GM19397 (cell line): ENCODE measurements at regions not wholly inside any gene's neighbourhood (a gene's known extent, or its start where the extent isn't known, plus 50 kb on each side); places are given as distances from the start of the nearest gene placed in this dataset.
"Not testable (repeated sequence)": the region's sequence is repeated elsewhere in the genome, so short reads cannot be mapped to it uniquely, and the experiment has no call there.

Source experiments
- ATAC-seq: cut with Tn5 transposase; IDR thresholded peaks from one replicate; pipeline ENCODE4 v1.9.1; 2021; ENCODE audit warnings: mild to moderate bottlenecking, moderate library complexity; ENCODE audit not compliant: unreplicated experiment

GRCh38 chr5:60141119-60141518 is 247.6 kb upstream of the PDE4D start:
- no peak for ATAC-seq

- ATAC-seq = no peak
Measured at GRCh38 chr5:60136841-60137240, 243.3 kb upstream of the PDE4D start.

DNA sequence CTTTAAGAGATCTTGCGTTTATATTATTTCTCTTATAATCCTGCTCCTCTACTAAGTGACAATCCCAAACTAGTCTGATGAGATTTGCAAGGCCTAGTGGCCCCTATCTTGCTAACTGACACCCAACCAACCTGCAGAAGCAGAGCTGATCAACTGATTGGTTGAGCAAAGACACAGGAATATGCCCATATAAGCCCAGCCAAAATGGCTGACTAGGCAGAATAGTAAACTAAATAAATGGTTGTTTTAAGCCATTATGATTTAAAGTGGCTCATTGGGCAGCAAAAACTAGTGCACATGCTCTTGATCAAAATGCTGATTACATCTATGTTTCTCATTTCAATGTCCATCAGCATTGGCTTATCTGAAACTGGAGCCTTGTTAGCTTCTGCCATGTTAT is 238.0 kb upstream of the PDE4D start:
- ATAC-seq = no peak

- no peak for ATAC-seq
Measured at GRCh38 chr5:60125636-60126035, 232.1 kb upstream of the PDE4D start.

DNA sequence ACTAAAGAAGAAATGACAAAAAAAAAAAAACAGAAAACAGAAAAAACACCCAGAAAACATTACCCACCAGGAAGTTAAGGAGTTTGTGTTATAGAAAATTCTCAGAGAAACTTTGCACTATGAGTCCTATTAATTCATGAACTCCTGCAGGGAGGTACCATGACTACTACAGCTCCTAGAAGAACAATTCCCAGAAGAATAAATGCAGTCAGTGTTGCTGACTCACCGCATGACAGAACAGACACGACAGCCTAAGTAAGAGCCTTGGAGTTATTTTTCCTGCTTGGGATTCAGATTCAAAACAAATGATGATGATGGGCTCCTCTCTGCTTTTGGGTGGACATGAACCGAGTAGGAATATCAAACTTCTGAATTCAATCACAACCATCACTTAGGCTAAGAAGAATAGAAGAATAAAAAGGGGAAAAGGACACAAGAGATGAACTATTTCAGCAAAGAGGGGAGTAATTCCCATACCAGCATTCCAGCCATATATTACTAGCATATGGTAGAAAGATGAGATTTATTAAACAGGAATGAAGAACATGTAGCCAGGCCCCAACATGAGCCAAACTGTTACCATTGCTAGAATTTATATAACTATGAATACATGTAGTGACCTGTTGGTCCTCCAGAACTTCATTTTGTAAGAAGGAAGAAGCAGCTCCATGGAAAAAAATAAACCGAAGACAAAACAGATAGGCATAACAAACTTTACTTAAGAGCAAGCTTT is 209.6 kb upstream of the PDE4D start:
- no peak for ATAC-seq

GRCh38 chr5:60101573-60101972 is 208.0 kb upstream of the PDE4D start:
- ATAC-seq = no peak

DNA sequence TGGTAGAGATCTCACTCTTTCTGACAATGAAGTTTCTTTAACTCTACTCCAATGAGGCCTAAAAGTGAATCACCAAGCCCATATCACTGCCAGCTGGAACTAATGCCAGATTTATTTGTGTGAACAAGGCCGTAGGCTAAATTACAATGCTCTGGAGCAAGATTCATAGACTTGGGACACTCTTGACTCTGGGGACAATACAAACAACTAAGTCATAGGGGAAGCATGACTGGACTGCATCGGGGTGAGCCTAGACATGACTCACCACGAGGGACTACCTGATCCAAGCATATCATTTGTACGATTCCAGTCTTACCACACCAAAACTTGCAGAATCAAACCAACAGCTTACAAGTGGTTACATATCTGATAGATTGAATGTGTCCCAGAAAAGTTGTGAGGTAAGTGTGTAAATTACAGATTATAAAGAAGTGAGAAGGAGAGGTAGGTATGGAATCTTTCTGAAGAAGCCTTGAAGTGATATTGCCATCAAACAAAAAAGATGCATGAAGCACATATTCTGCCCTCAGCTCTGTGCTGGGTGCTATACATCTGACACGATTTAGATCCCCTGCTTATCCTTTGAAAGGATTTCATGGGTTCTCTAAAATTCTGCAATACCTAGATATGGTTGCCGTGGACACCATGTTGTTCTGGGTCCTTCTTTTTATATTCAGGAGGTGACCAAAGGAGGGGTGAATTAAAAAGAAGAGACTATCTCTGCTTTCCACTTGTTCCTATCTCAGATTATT is 199.3 kb upstream of the PDE4D start:
- no peak for ATAC-seq

GRCh38 chr5:60086583-60086982 is 193.1 kb upstream of the PDE4D start:
- no peak for ATAC-seq

- no peak for ATAC-seq
Measured at GRCh38 chr5:60084226-60084625, 190.7 kb upstream of the PDE4D start.

- no peak for ATAC-seq
Measured at GRCh38 chr5:60077292-60077691, 183.8 kb upstream of the PDE4D start.

DNA sequence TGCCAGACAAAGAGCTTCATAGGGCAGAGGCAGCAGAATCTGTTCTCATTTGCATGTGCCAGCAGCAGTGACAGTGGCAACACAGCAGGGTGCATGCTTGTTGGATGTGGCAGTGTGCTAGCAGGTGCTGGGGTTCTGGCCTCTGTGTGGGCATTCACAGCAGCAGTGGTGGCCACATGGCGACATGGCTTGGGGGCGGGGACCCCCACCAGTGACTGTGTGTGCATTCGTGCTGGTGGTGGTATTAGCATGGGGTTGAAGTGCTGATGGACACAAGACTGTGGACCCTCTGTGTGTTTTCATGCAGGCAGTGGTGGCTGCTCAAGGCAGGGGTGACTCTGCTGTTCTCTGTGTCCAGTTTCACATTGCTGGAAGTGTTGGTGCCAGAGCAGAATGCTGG is 183.2 kb upstream of the PDE4D start:
- ATAC-seq = no peak

- ATAC-seq = no peak
Measured at GRCh38 chr5:60066502-60066901, 173.0 kb upstream of the PDE4D start.

GRCh38 chr5:60060389-60060788 is 166.9 kb upstream of the PDE4D start:
- no peak for ATAC-seq

DNA sequence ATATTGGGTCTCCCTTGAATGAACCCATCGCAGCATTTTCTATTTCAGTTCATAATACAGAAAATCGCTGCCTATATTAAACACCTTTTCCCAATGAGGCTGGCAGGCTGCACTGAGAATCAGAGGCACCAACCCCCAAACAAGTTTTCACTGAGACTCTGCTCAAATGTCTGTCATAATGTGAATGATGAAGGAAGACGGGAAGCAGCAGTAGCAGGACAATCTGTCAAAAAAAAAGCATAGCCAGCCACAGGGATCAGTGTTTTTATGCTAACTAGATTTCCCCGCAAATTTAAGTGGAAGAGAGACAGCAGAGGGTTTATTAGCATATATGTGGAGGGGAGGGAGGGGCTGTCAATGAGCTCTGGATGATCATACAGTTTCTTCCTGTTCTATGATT is 162.7 kb upstream of the PDE4D start:
- ATAC-seq = no peak

DNA sequence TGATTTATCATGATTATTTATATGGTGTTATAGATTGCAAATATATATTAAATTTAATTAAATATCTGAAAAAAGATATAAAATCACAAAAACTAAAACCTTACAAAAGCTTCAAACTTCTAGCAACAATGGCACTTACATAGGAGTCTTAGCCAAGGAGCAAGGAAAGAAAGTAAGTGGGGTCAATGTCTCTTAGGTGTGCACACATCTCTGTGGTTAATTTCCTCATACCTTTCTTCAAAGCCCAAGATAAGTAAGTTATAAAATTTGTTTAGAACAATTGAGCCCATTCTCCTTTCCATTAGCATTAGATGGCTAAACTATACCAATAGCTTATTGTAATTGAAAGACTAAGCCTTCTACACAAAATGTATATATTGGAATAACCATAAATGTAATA is 161.6 kb upstream of the PDE4D start:
- ATAC-seq = no peak

- not testable (repeated sequence) for ATAC-seq
Measured at GRCh38 chr5:60041996-60042664, 148.6 kb upstream of the PDE4D start.

- not testable (repeated sequence) for ATAC-seq
Measured at GRCh38 chr5:60041508-60041907, 148.0 kb upstream of the PDE4D start.

DNA sequence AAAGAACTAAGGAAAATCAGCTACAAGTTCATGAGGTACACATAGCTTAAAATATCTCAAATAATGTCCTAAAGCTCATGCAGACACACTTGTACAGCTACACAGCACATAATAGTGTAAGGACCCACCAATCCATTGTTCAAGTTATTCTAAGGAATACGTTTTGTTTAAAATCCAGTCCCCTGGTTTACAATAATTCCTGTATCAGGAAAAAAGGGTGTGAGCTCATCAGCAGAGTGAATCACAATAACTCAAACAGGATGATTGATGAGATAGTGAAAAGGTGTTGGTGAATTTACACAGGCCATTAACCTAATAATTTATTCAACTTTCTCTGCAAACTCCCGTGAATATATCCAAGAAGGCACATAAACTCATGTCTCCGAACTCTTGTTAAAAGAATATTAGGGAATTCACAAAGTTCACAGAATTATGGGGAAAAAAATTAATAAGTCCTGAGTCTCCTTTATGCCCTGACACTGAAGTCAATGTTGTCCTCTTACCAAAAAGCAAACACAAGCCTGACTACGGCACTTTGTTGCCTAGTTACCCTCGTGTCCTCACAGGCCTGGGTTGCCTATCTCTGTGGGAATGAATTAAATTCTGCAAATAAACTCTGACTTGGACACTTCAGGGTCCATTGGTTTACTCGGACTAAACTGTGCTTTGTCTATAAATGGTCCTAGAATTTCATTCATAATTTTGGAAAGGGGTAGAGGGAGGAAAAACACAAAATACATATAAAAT is 142.8 kb upstream of the PDE4D start:
- no peak for ATAC-seq

GRCh38 chr5:60026161-60026560 is 132.6 kb upstream of the PDE4D start:
- ATAC-seq = no peak

GRCh38 chr5:60024104-60024503 is 130.6 kb upstream of the PDE4D start:
- no peak for ATAC-seq

DNA sequence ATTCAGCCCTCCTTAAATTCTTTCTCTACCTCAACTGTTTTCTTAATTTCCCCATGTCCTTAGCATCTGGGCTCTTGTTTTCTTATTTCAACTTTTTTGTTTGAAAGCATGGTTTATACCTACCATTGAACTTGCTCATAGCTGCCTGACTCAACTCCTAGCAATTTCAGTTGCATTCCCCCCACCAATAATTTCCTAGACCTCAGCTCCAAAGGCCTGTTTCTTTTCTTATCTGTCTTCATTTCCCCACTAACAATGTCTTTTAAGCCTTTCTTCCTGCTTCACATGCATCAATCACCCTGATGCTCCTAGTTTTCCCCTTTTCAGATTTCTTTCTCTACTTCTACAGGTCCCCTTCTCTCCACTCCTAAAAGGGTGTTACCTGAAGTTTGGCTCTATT is 129.7 kb upstream of the PDE4D start:
- ATAC-seq = no peak
